ENCODE measurements at regions not wholly inside any gene's neighbourhood (a gene's known extent, or its start where the extent isn't known, plus 50 kb on each side); places are given as distances from the start of the nearest gene placed in this dataset.

- Histone ChIP-seq H3K27me3 (ENCODE audit: control insufficient read depth, insufficient read depth, low read length) (no peaks in the 10 kb centered on the region; the same call in 1 of the 2 replicates), H3K36me3 (ENCODE audit: control insufficient read depth, insufficient read depth, low read length) (no peaks in the 10 kb centered on the region), H3K4me3 (ENCODE audit: low read depth, low read length) (no peak overlapping the region)
- POLR2A ChIA-PET, result no interaction called here
- CTCF ChIA-PET, result interaction anchor here (1.0 kb wide), 1 partner anchor 11 kb away, joined by 3 read pairs; no protein-coding TSS in a partner anchor
- DNase-seq (ENCODE audit: low read depth), result no peak
- no peak for TF ChIP-seq CTCF (IDR thresholded peaks at IDR 0.05; ENCODE audit: insufficient read depth, low read depth, low read length)
These were observed 89.3 kb upstream of the STX18 start for GRCh38 chr4:4631150-4631549.

DNA sequence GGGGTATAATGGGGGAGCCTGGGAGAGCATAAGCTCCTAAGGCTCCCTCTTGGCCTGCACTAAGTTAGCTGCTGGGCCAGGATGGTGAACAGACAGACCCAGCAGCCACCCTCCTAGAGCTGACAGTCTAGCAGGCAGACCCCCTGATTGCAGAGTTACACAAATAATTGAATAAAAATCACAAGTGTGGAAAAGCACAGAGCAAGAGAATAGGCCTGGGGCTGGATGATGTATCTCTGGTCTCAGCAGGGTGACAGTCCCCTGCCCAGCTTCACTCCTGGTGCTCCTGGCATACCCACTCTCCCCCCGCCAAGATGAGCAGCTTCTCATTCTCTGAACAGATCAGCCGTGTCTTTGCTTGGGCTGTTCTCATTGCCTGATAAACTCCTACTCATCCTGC is 86.1 kb upstream of the STX18 start:
- ChIA-PET POLR2A (no interaction called here), CTCF (interaction anchor here (1.0 to 1.2 kb wide), 2 partner anchors 32 to 140 kb away, joined by 3 to 5 read pairs; no protein-coding TSS in a partner anchor)
- no peak for DNase-seq (ENCODE audit: low read depth)
- Histone ChIP-seq H3K27me3 (ENCODE audit: control insufficient read depth, insufficient read depth, low read length) (no peaks in the 10 kb centered on the region; the same call in 1 of the 2 replicates), H3K36me3 (ENCODE audit: control insufficient read depth, insufficient read depth, low read length) (no peaks in the 10 kb centered on the region), H3K4me3 (ENCODE audit: low read depth, low read length) (no peak overlapping the region)
- no peak for TF ChIP-seq CTCF (IDR thresholded peaks at IDR 0.05; ENCODE audit: insufficient read depth, low read depth, low read length)

GRCh38 chr4:4627111-4627510 is 85.3 kb upstream of the STX18 start:
- DNase-seq (ENCODE audit: low read depth), result no peak
- H3K4me3 ChIP-seq (ENCODE audit: low read depth, low read length), result no peak overlapping the region
- ChIA-PET POLR2A (no interaction called here), CTCF (interaction anchor here (1.0 to 1.2 kb wide), 2 partner anchors 32 to 140 kb away, joined by 3 to 5 read pairs; no protein-coding TSS in a partner anchor)
- TF ChIP-seq CTCF (IDR thresholded peaks at IDR 0.05; ENCODE audit: insufficient read depth, low read depth, low read length), result no peak
- no peaks in the 10 kb centered on the region; the same call in 1 of the 2 replicates for H3K27me3 ChIP-seq (ENCODE audit: control insufficient read depth, insufficient read depth, low read length)
- H3K36me3 ChIP-seq (ENCODE audit: control insufficient read depth, insufficient read depth, low read length), result no peaks in the 10 kb centered on the region

GRCh38 chr4:4625488-4625887 is 83.6 kb upstream of the STX18 start:
- H3K27me3 ChIP-seq (ENCODE audit: control insufficient read depth, insufficient read depth, low read length), result no peaks in the 10 kb centered on the region; the same call in 1 of the 2 replicates
- H3K36me3 ChIP-seq (ENCODE audit: control insufficient read depth, insufficient read depth, low read length), result no peaks in the 10 kb centered on the region
- no peak for TF ChIP-seq CTCF (IDR thresholded peaks at IDR 0.05; ENCODE audit: insufficient read depth, low read depth, low read length)
- ChIA-PET CTCF (interaction anchor here (0.8 to 1.7 kb wide), 2 partner anchors 9 to 10 kb away, joined by 3 to 5 read pairs; no protein-coding TSS in a partner anchor), POLR2A (no interaction called here)
- H3K4me3 ChIP-seq (ENCODE audit: low read depth, low read length), result no peak overlapping the region
- peak; percentile 100 for DNase-seq (ENCODE audit: low read depth)

- CTCF ChIA-PET, result interaction anchor here (0.8 to 1.7 kb wide), 4 partner anchors 9 to 50 kb away, joined by 3 to 5 read pairs (median 4); no protein-coding TSS in a partner anchor
- POLR2A ChIA-PET, result interaction anchor here (0.7 kb wide), 1 partner anchor 143 kb away, joined by 3 read pairs; no protein-coding TSS in a partner anchor
- Histone ChIP-seq H3K4me3 (ENCODE audit: low read depth, low read length) (no peak overlapping the region), H3K36me3 (ENCODE audit: control insufficient read depth, insufficient read depth, low read length) (no peaks in the 10 kb centered on the region), H3K27me3 (ENCODE audit: control insufficient read depth, insufficient read depth, low read length) (no peaks in the 10 kb centered on the region; the same call in 1 of the 2 replicates)
- no peak for TF ChIP-seq CTCF (IDR thresholded peaks at IDR 0.05; ENCODE audit: insufficient read depth, low read depth, low read length)
- no peak for DNase-seq (ENCODE audit: low read depth)
These were observed 82.5 kb upstream of the STX18 start for GRCh38 chr4:4624276-4624897.
